ENCODE measurements at regions not wholly inside any gene's neighbourhood (a gene's known extent, or its start where the extent isn't known, plus 50 kb on each side); places are given as distances from the start of the nearest gene placed in this dataset.

DNA sequence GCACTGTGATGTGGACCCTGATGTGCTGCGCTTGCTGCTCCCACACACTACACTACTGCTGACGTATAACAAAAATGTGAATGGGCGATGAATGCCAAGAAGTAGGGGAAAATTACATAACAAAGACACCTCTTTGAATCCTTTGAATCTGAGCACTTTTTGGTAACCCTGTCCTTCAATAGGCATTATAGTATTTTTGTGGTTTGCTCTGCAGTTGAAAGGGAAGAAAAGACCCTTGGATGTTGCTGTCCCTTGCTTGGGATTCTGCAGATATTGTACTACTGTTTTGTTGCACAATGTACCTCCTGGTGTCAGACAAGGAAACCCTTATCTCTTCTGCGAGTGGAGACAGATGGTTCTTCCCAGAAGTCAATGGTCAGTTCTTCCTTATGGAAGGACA is 124.8 kb upstream of the UBE3A start:
- no peak for DNase-seq

GRCh38 chr15:25557926-25558325 is 119.1 kb upstream of the UBE3A start:
- DNase-seq = no peak

DNA sequence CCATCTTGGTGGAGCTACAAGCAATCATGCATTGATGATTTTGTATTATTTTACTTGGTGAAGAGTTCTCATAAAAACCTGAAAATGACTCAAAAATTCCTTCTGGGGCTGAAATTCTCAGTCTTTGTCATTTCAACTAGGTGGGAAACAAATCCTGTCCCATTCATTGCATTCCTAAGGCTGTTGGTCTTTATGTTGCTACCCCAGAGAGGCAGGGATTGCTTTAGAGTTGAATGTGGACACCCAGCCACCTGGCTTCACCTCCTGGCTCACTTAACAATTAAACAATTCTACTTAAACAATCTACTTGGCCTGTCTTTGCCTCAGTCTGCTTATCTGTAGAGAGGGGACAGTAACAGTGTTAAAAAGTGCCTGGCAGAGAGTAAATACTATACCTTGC is 117.3 kb upstream of the UBE3A start:
- DNase-seq = no peak

GRCh38 chr15:25554640-25555039 is 115.8 kb upstream of the UBE3A start:
- DNase-seq = no peak

GRCh38 chr15:25548600-25548999 is 109.8 kb upstream of the UBE3A start:
- no peak for DNase-seq

GRCh38 chr15:25545889-25546288 is 107.1 kb upstream of the UBE3A start:
- no peak for DNase-seq

- DNase-seq = no peak
These were observed 106.2 kb upstream of the UBE3A start for GRCh38 chr15:25545017-25545416.

GRCh38 chr15:25544076-25544475 is 105.3 kb upstream of the UBE3A start:
- DNase-seq = no peak

GRCh38 chr15:25543196-25543595 is 104.4 kb upstream of the UBE3A start:
- peak; percentile 45 for DNase-seq

DNA sequence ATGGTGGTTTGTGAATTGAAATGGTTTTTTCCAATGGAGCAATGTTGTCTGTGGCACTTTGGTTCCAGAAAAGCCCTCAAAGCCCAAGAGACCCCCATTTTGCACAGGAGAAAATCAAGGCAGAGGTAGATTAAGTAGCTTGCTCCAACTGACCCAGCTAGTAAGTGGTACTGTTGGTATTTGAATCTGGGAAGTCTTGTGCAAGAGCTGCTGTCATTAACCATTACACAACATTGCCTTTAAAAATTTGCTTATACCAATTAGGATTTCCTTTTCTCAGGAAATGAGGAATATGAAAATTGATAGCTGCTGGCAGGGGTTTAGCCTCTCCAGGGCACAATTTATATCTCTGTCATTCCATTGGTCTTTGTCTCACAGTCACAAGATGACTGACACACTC is 102.4 kb upstream of the UBE3A start:
- DNase-seq = no peak

- DNase-seq = no peak
These were observed 98.2 kb upstream of the UBE3A start for GRCh38 chr15:25536801-25537611.

DNA sequence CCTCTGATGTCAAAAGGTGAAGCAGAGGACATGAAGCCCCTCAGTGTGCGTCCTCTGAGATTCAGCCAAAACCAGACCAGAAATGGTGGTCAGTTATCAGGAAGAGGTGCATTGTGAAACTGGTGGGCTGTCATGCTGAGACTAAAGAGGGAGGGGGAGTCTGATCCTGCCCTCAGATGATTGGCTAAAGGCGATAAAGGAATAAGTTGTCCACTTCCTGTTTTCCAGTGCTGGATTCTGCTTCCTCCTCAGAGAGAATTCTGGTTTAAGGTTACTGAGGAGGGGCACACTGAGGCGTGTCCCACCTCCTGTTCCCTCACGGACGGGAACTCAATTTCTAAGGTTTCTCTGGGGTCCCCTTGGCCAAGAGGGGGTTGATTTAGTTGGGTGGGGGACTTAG is 97.0 kb upstream of the UBE3A start:
- no peak for DNase-seq

DNA sequence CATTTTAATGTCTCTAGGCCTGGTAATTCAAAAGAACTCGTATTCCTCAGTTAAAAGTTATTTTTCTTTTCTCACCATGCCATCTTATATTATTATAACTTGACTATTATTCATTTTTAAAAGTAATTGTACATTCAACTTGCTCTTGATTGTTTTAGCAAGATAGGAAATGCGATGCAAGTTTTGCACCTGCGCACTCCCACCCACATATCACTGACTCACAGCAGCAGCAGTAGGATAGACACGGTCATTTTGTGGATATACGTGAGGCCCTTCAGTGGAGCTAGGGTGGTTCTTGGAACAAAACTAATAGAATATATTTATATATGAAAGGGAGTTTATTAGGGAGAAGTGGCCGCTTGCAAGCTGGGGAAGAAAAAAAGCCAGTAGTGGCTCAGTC is 95.5 kb upstream of the UBE3A start:
- no peak for DNase-seq

GRCh38 chr15:25532269-25533140 is 93.7 kb upstream of the UBE3A start:
- no peak for DNase-seq

DNA sequence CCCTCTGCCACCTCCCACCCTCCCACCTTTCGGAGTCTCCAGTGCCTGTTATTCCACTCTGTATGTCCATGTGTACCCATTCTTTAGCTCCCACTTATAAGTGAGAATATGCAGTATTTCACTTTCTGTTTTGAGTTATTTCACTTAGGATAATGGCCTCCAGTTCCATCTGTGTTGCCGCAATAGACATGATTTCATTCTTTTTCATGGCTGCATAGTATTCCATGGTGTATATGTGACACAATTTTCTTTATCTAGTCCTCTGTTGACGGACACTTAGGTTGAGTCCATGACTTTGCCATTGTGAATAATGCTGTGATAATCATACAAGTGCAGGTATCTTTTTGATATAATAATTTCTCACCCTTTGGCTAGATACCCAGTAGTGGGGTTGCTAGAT is 91.0 kb upstream of the UBE3A start:
- DNase-seq = no peak

DNA sequence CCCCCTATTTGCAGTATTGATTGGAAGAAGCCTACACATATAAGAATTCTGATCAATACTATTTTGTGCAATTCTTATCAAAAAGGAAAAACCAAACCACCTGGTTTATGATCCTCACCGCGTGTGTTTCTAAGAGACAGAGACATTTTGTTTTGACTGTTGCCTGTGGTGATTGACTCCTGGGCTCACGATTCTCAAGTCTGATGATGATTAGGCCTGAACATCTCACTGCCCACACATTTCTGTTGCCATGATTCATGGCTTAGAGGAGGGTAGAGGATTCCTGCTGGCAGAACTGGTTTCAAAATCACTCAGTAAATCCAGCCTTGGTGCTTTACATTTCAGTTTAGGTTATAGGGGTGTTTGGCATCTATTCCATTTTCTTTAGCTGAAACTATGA is 88.3 kb upstream of the UBE3A start:
- no peak for DNase-seq

DNA sequence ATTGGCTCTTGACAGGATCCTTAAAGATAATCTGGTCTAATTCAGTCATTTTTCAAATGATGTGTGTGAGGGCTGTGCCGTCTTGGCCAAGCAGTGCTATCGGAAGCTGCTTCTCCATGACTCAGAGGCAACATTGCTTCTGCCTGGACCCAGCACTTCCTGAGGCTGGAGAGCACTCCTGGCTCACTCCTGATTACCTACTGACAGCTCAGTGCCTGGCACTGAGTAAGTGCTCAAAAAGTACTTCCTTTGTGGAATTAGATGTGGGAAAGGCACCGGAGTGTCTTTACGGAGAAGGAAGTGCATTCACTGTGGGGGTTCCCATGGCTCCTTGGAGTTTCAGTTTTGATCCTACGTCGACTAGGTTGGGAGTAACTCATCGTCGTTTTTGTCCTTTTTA is 86.9 kb upstream of the UBE3A start:
- no peak for DNase-seq

GRCh38 chr15:25515633-25516032 is 76.8 kb upstream of the UBE3A start:
- no peak for DNase-seq

DNA sequence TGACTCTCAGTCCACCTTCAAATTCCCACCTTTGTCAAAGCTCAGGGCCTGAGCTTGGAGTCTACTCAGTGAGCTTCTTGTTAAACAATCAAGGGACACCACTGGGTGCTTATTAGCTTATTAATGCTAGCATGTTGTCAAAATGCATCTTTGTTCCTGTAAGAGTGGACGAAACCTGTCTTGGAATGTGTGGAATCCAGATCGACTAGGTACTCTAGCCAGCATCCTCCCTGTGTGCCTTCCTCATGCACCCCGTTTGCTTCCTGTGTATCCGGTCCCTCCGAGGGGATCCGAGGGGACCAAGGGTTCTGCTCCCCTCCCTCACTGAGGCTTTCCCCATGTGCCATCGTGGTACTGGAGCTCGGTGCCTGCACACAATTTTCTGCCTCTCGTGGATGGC is 75.7 kb upstream of the UBE3A start:
- no peak for DNase-seq

- DNase-seq = no peak
These were observed 74.1 kb upstream of the UBE3A start for GRCh38 chr15:25512957-25513356.

GRCh38 chr15:25510146-25510545 is 71.3 kb upstream of the UBE3A start:
- no peak for DNase-seq

DNA sequence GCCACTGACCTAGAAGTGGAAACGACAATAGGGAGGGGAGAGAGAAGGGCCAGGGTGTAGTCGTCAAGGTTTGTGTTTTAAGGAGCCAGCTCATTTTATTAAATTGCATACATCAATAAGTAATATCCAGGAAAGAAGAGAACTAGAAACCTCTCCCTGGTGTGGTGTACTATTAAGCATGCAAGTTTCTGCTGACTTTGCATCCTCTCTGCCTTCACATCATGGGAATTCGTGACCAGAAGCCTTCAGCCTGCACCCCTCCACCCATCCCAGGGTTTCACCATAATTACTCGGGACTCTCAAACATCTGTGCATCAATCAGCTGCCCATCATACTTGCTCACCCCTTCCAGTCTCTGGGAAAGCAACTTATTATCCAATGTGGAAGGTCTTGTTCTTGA is 70.9 kb upstream of the UBE3A start:
- DNase-seq = no peak

DNA sequence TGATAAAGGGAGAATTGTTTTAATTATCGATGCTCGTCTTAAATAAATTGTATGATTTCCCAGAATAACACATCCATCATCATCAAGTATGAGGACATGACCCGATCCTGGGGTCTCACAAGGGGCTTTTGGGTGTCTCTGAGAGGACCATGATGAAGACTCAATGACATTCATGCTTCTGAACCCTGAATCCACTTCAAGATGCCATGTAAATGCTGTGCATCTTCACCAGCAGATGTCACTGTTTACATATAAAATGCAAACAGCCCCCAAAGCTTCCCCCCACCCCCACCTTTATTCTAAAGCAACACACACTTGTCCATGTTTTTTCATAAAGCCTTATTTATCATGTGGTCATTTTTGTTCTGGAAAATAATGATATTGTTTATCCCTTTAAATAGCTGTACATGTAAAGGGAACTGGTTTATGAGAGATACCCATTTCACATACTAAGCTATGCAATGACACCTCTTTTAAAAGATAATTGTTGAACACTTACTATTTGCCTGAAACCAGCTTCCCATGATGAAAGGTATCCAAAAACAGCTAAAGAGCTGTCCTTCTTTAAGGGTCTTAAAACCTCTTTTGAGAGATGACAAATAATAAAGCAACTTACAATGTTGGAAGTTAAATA is 69.7 kb upstream of the UBE3A start:
- no peak for DNase-seq
